Lower leg skin (tissue), 3 donors: ENCODE measurements at regions not wholly inside any gene's neighbourhood (a gene's known extent, or its start where the extent isn't known, plus 50 kb on each side); places are given as distances from the start of the nearest gene placed in this dataset.

Experiments used
- POLR2A ChIP-seq, 2 donors: fragments of 450-650 bp; IDR thresholded peaks; one replicate each; pipeline ENCODE4 v1.6.1; 2016 to 2017; ENCODE audit warnings: antibody characterized with exemption in 2 of 2, mild to moderate bottlenecking in 1 of 2, moderate library complexity in 1 of 2
- TF ChIP-seq, protein P1 (sequence below), 3 donors: fragments of 450-650 bp; IDR thresholded peaks; one replicate each; pipeline ENCODE4 v1.5.1; 2016; ENCODE audit warnings: antibody characterized with exemption in 3 of 3, mild to moderate bottlenecking in 3 of 3, moderate library complexity in 2 of 3

DNA sequence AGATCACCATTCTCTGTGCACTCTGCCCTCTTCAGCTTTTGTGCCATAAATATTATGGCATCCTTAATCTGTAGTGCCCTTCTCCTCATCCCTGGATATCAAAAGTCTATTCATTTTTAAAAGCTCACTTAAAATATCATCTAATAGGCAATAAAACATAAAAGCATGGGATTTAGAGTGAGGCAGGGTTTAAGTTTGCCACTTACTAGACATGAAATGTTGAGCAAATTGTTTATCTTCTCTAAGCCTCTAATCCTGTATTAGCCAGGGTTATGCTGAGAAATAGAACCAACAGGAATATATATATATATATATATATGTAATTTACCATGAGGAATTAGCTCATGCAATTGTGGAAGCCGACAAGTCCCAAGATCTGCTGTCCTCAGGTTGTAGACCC, 472.4 kb upstream of the HS3ST1 start:
- TF ChIP-seq, protein P1, sequence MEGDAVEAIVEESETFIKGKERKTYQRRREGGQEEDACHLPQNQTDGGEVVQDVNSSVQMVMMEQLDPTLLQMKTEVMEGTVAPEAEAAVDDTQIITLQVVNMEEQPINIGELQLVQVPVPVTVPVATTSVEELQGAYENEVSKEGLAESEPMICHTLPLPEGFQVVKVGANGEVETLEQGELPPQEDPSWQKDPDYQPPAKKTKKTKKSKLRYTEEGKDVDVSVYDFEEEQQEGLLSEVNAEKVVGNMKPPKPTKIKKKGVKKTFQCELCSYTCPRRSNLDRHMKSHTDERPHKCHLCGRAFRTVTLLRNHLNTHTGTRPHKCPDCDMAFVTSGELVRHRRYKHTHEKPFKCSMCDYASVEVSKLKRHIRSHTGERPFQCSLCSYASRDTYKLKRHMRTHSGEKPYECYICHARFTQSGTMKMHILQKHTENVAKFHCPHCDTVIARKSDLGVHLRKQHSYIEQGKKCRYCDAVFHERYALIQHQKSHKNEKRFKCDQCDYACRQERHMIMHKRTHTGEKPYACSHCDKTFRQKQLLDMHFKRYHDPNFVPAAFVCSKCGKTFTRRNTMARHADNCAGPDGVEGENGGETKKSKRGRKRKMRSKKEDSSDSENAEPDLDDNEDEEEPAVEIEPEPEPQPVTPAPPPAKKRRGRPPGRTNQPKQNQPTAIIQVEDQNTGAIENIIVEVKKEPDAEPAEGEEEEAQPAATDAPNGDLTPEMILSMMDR (IDR thresholded peaks at IDR 0.05): no peak
- TF ChIP-seq POLR2A (IDR thresholded peaks at IDR 0.05): no peak
